ENCODE measurements at regions not wholly inside any gene's neighbourhood (a gene's known extent, or its start where the extent isn't known, plus 50 kb on each side); places are given as distances from the start of the nearest gene placed in this dataset.
"Not testable (repeated sequence)": the region's sequence is repeated elsewhere in the genome, so short reads cannot be mapped to it uniquely, and the experiment has no call there.

- no peak for TF ChIP-seq POLR2A (IDR thresholded peaks at IDR 0.05; ENCODE audit: extremely low read depth, insufficient read length)
- TF ChIP-seq CTCF (IDR thresholded peaks at IDR 0.05; ENCODE audit: low read depth, low read length) = no peak
- no peak for TF ChIP-seq MYC (IDR thresholded peaks at IDR 0.05; ENCODE audit: low read depth, low read length)
- TF ChIP-seq MAX (IDR thresholded peaks at IDR 0.05; ENCODE audit: low read depth, low read length) = no peak
- no peak overlapping the region for H3K4me3 ChIP-seq (ENCODE audit: low read depth, low read length)
- DNase-seq (ENCODE audit: low read depth) = peak; percentile 12
These were observed 106.2 kb upstream of the GPR141 start for GRCh38 chr7:37577412-37577811.

GRCh38 chr7:37577901-37578300 is 105.7 kb upstream of the GPR141 start:
- no peak for DNase-seq (ENCODE audit: low read depth)
- no peak for TF ChIP-seq MAX (IDR thresholded peaks at IDR 0.05; ENCODE audit: low read depth, low read length)
- no peak for TF ChIP-seq POLR2A (IDR thresholded peaks at IDR 0.05; ENCODE audit: extremely low read depth, insufficient read length)
- TF ChIP-seq MYC (IDR thresholded peaks at IDR 0.05; ENCODE audit: low read depth, low read length) = no peak
- no peak for TF ChIP-seq CTCF (IDR thresholded peaks at IDR 0.05; ENCODE audit: low read depth, low read length)
- H3K4me3 ChIP-seq (ENCODE audit: low read depth, low read length) = no peak overlapping the region

GRCh38 chr7:37578350-37578749 is 105.2 kb upstream of the GPR141 start:
- DNase-seq (ENCODE audit: low read depth) = no peak
- TF ChIP-seq CTCF (IDR thresholded peaks at IDR 0.05; ENCODE audit: low read depth, low read length) = no peak
- TF ChIP-seq MAX (IDR thresholded peaks at IDR 0.05; ENCODE audit: low read depth, low read length) = no peak
- no peak for TF ChIP-seq MYC (IDR thresholded peaks at IDR 0.05; ENCODE audit: low read depth, low read length)
- no peak for TF ChIP-seq POLR2A (IDR thresholded peaks at IDR 0.05; ENCODE audit: extremely low read depth, insufficient read length)
- H3K4me3 ChIP-seq (ENCODE audit: low read depth, low read length) = no peak overlapping the region

- TF ChIP-seq MYC (IDR thresholded peaks at IDR 0.05; ENCODE audit: low read depth, low read length) = no peak
- TF ChIP-seq MAX (IDR thresholded peaks at IDR 0.05; ENCODE audit: low read depth, low read length) = no peak
- no peak for TF ChIP-seq CTCF (IDR thresholded peaks at IDR 0.05; ENCODE audit: low read depth, low read length)
- no peak for TF ChIP-seq POLR2A (IDR thresholded peaks at IDR 0.05; ENCODE audit: extremely low read depth, insufficient read length)
- no peak for DNase-seq (ENCODE audit: low read depth)
- no peak overlapping the region for H3K4me3 ChIP-seq (ENCODE audit: low read depth, low read length)
These were observed 103.2 kb upstream of the GPR141 start for GRCh38 chr7:37580376-37580775.

GRCh38 chr7:37584651-37585463 is 98.7 kb upstream of the GPR141 start:
- not testable (repeated sequence) for H3K4me3 ChIP-seq (ENCODE audit: low read depth, low read length); DNase-seq (ENCODE audit: low read depth)

GRCh38 chr7:37590824-37591223 is 92.7 kb upstream of the GPR141 start:
- no peak overlapping the region for H3K4me3 ChIP-seq (ENCODE audit: low read depth, low read length)
- TF ChIP-seq MYC (IDR thresholded peaks at IDR 0.05; ENCODE audit: low read depth, low read length) (no peak), CTCF (IDR thresholded peaks at IDR 0.05; ENCODE audit: low read depth, low read length) (no peak), POLR2A (IDR thresholded peaks at IDR 0.05; ENCODE audit: extremely low read depth, insufficient read length) (no peak), MAX (IDR thresholded peaks at IDR 0.05; ENCODE audit: low read depth, low read length) (no peak)
- DNase-seq (ENCODE audit: low read depth) = no peak

Data from NB4 (cell line).